HG03025 (cell line): ENCODE measurements at regions not wholly inside any gene's neighbourhood (a gene's known extent, or its start where the extent isn't known, plus 50 kb on each side); places are given as distances from the start of the nearest gene placed in this dataset.
A peak's percentile ranks its signal among the peaks of the same experiment; 100 is the strongest.

Source experiments
- ATAC-seq: cut with Tn5 transposase; IDR thresholded peaks from one replicate; pipeline ENCODE4 v1.9.1; 2021; ENCODE audit warnings: mild to moderate bottlenecking, moderate library complexity; ENCODE audit not compliant: unreplicated experiment, low FRiP score

GRCh38 chr5:118236108-118236849 lies 752.1 kb downstream of the DTWD2 start:
- ATAC-seq = peak; percentile 55

- no peak for ATAC-seq
Observed at GRCh38 chr5:118233606-118234005, 754.7 kb downstream of the DTWD2 start.

- no peak for ATAC-seq
Observed at GRCh38 chr5:118228489-118228888, 759.9 kb downstream of the DTWD2 start.

GRCh38 chr5:118224546-118224945 lies 763.8 kb downstream of the DTWD2 start:
- no peak for ATAC-seq

GRCh38 chr5:118220556-118221195 lies 767.7 kb downstream of the DTWD2 start:
- ATAC-seq = no peak

GRCh38 chr5:118211606-118212005 lies 776.7 kb downstream of the DTWD2 start:
- no peak for ATAC-seq

GRCh38 chr5:118208031-118208453 lies 780.3 kb downstream of the DTWD2 start:
- no peak for ATAC-seq

- ATAC-seq = no peak
Observed at GRCh38 chr5:118199801-118200200, 788.5 kb downstream of the DTWD2 start.

GRCh38 chr5:118196229-118196628 lies 792.1 kb downstream of the DTWD2 start:
- no peak for ATAC-seq

- no peak for ATAC-seq
Observed at GRCh38 chr5:118195211-118195610, 793.1 kb downstream of the DTWD2 start.

GRCh38 chr5:118193194-118193905 lies 795.0 kb downstream of the DTWD2 start:
- ATAC-seq = no peak

GRCh38 chr5:118185018-118185417 lies 803.3 kb downstream of the DTWD2 start:
- no peak for ATAC-seq

- no peak for ATAC-seq
Observed at GRCh38 chr5:118176146-118176545, 812.2 kb downstream of the DTWD2 start.

- no peak for ATAC-seq
Observed at GRCh38 chr5:118174671-118175070, 813.7 kb downstream of the DTWD2 start.

- no peak for ATAC-seq
Observed at GRCh38 chr5:118173340-118173739, 815.0 kb downstream of the DTWD2 start.

- no peak for ATAC-seq
Observed at GRCh38 chr5:118165619-118166018, 822.7 kb downstream of the DTWD2 start.

- no peak for ATAC-seq
Observed at GRCh38 chr5:118156181-118156580, 832.2 kb downstream of the DTWD2 start.

GRCh38 chr5:118146824-118147223 lies 841.5 kb downstream of the DTWD2 start:
- no peak for ATAC-seq

- no peak for ATAC-seq
Observed at GRCh38 chr5:118144540-118144939, 843.8 kb downstream of the DTWD2 start.

GRCh38 chr5:118139361-118139760 lies 849.0 kb downstream of the DTWD2 start:
- no peak for ATAC-seq

- ATAC-seq = no peak
Observed at GRCh38 chr5:118126159-118126558, 862.2 kb downstream of the DTWD2 start.
